Spleen (tissue), 7 donors: ENCODE measurements at regions not wholly inside any gene's neighbourhood (a gene's known extent, or its start where the extent isn't known, plus 50 kb on each side); places are given as distances from the start of the nearest gene placed in this dataset.

Experiments
- POLR2A ChIP-seq, 3 donors: fragments of 450-650 bp; IDR thresholded peaks; one replicate each; pipeline ENCODE4 v1.5.1; 2017; ENCODE audit warnings: antibody characterized with exemption in 3 of 3, mild to moderate bottlenecking in 1 of 3
- TF ChIP-seq, protein P1 (sequence below), 11 experiments: fragments of 200-600 bp in 7 of 11; fragments of 450-650 bp in 4 of 11; sonication (generic) in 4 of 11; IDR thresholded peaks in 8 of 11; conservative IDR thresholded peaks in 3 of 11; 1 replicate in 7 of 11; 2 replicates in 4 of 11; pipeline versions ENCODE4 v1.4.0 to v1.8.0; 2016 to 2021; ENCODE audit warnings: antibody characterized with exemption in 11 of 11, inconsistent platforms in 4 of 11, mild to moderate bottlenecking in 1 of 11
- donor health status: DM: no; HTN: no; CAD: no; lungs with moderate emphysema.
- donor health status: DM: no; HTN: no; CAD: no.
- donor health status: DM: no; HTN: no; CAD: no.

DNA sequence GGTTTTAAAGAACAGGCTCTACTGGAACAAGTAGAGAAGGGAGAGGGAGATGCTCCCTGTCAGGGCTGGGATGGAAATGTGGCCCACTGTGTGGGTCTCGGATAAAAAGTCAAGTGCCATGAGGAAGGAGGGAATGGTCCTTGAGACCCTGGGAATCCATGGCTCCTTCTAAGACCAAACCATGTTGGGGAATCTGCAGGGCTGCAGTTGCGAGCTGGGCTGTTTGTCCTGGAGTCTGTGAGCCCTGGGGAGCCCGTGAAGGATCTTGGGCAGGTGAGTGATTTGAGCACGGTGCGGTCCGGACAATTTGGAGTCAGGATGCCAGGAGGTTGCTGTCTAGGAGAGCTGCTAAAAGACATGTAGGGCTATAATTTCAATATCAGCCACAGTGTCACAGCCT, 359.4 kb downstream of the FGF9 start:
- no peak for TF ChIP-seq POLR2A (IDR thresholded peaks at IDR 0.05)
- TF ChIP-seq, protein P1, sequence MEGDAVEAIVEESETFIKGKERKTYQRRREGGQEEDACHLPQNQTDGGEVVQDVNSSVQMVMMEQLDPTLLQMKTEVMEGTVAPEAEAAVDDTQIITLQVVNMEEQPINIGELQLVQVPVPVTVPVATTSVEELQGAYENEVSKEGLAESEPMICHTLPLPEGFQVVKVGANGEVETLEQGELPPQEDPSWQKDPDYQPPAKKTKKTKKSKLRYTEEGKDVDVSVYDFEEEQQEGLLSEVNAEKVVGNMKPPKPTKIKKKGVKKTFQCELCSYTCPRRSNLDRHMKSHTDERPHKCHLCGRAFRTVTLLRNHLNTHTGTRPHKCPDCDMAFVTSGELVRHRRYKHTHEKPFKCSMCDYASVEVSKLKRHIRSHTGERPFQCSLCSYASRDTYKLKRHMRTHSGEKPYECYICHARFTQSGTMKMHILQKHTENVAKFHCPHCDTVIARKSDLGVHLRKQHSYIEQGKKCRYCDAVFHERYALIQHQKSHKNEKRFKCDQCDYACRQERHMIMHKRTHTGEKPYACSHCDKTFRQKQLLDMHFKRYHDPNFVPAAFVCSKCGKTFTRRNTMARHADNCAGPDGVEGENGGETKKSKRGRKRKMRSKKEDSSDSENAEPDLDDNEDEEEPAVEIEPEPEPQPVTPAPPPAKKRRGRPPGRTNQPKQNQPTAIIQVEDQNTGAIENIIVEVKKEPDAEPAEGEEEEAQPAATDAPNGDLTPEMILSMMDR (IDR thresholded peaks at IDR 0.05 in 8 of 11, conservative IDR thresholded peaks at IDR 0.05 in 3 of 11): no peak
